ENCODE measurements at regions not wholly inside any gene's neighbourhood (a gene's known extent, or its start where the extent isn't known, plus 50 kb on each side); places are given as distances from the start of the nearest gene placed in this dataset.
A peak's percentile ranks its signal among the peaks of the same experiment; 100 is the strongest.
"Not testable (repeated sequence)": the region's sequence is repeated elsewhere in the genome, so short reads cannot be mapped to it uniquely, and the experiment has no call there.

DNA sequence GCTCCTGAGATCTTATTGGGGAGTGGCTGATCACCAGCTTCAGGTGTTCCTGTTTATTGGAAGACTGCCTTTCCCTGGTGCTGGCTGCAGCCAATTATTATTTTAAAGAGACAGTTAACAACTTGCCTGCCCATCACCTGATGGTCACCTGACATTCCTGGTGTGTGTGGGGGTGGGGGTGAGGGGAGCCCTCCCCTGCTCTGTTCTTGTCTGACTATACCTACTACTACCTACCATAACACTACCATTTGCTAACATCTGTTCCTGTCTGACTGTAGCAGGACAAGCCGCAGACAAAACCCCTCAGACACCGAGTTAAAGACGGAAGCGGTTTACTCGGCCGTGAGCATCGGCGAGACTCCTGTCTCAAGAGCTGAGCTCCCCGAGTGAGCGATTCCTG, 54.9 kb upstream of the NBPF3 start:
- DNase-seq (ENCODE audit: low spot score): no peak

DNA sequence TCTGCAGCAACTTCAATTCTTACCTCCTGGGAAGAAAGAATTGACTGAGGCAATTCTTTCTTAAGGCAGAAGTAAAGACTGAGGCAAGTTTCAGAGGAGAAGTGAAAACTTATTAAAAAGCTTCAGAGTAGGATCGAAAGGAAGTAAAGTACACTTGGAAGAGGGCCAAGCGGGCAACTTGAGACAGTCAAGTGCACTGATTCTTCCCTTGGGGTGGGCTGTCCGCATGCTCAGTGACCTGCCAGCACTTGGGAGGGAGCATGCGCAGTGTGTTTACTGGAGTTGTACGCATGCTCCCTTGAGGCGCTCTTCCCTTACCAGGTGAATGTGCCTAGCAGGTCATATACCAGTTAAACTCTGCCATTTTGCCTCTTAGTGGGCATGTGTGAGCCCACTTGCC, 55.3 kb upstream of the NBPF3 start:
- peak; percentile 83 for DNase-seq (ENCODE audit: low spot score)

DNA sequence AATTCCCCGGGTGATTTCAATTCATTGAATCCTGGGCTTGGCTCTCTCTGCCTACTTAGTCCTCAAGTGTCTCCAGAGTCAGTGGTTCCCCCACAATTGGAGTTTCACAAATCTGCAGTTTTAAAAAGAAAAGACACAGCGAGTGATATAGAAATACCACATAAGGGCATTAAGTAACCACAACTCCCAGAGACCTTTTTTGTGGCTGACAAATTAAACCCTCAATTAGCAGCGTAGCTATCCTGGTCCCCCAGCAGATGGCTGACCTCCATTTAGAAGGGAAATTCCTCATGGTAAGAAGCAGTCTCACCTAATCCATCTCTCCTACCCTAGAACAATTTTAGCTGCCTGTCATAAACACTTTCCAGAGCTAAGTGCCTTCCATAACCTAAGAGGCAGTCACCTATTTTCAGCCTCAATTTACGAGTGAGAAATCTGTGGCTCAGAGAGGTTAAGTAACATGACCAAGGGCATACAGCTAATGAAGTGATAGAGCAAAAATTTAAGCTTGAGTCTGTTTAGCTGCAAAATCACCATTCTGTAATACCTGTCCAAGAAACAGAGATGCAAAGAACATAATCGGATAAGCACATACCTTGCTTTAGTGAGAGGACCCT, 56.0 kb upstream of the NBPF3 start:
- DNase-seq (ENCODE audit: low spot score): no peak

DNA sequence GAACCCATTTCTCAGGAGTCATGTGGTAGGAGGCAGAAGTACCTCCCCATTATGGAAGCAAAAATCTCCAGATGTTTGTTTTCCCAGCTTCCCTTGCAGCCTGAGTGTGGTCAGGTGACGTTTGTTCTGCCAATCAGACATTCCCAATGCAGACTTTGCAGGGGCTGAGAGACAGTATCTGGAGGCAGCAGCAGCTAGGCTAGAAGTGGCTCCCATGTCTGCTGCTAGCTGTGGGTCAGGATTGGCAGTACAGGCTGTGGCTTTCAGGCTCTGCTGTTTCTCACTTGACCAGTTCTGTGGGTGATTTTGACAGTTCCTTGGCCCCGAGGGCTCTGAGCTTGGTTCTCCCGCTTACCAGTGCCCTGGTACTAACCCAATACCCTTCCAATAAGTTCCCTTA, 58.6 kb upstream of the NBPF3 start:
- no peak for DNase-seq (ENCODE audit: low spot score)

DNA sequence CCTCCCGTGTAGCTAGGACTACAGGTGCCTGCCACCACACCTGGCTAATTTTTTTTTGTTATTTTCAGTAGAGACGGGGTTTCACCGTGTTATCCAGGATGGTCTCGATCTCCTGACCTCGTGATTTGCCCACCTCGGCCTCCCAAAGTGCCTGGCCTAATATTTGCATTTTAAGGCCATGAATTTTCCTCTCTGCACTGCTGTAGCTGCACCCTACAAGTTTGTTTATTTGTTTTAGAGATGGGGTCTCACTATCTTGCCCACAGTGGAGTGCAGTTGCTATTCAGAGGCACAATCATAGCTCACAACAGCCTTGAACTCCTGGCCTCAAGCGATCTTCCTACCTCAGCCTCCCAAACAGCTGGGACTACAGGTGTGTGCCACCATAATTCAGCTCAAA, 59.8 kb upstream of the NBPF3 start:
- not testable (repeated sequence) for DNase-seq (ENCODE audit: low spot score)

DNA sequence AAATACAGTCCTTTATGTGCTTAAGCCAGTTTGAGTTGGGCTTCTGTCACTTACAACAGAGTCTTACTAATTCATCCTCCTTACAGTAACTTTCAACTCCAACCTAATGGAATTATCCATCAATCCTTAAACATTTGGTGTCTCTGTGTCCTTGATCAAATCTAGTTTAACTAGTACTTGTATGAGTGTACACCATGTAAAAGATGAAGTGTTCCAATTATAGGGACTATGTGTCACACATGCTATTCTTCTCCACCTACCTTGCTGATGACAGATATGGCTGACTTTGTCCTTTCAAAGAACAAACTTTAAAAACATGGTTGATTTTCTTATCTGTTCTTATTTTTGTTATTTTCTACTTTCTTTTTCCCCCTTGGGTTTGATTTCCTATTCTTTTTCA, 60.4 kb upstream of the NBPF3 start:
- DNase-seq (ENCODE audit: low spot score): no peak

DNA sequence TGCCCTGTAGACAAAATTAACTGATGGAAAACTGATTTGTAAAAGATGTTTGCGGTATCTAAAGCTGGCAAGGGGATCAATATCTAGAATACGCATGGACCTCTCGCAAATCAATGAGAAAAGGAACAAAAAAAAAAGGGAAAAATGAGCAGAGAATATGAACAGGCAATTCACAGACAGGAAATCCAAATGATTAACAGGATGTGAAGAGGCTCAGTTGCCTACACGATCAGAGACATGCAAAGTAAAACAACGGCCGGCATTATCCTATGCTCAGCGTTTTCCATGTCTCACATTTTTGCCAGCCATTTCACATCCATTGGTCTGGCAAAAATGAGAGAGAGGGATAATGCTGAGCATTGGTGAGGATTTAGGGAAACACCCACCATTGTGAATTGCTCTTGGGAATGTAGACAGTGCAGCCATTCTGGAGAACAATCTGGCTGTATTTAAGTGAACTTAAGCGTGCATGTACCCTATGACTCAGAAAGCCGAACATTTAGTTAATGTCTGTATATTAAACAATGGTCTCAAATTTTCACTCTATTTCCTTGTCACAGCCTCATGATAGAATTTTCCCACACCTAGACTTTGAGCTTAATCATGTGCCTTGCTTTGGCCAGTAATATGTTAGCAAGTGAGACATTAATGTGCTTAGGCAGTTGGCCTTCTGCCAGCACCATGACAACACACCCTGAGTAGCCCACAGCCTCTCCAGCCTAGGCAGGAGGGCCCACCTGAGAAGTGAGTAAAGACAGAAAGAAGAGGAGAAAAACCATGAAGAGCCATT, 61.0 kb upstream of the NBPF3 start:
- peak; percentile 69 for DNase-seq (ENCODE audit: low spot score)

DNA sequence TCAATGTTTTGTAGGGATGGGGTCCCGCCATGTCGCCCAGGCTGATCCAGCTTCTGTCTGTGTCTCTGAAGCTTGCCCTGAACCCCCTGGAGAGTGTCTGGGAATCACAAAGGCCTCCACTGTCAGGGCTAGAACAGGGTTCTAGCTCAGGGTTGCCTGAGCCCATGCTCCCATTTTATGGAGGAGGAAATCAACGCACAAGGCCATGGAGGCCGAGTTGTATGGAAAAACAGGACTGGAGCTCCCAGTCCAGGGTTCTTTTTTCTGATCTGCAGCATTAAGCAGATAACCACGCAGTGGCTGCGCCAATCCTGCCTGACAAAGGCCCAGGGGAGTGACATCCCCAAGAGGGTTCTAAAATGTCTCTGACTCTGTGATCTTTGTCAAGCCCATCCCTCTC, 67.6 kb upstream of the NBPF3 start:
- DNase-seq (ENCODE audit: low spot score): no peak

DNA sequence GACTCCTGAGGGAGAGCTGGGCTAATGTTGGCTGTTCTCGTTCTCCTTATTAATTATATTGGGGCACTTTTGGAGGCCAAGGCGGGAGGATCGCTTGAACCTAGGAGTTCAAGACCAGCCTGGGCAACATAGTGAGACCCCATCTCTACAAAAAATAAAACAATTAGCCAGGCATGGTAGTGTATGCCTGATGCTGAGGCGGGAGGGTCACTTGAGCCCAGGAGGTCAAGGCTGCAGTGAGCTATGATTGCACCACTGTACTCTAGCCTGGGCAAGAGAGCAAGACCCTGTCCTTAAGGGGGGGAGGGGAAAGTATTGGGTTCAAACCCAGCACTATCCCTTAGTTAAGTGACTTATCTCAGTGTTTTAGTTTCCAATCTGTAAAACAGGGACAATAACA, 70.0 kb upstream of the NBPF3 start:
- DNase-seq (ENCODE audit: low spot score): no peak

DNA sequence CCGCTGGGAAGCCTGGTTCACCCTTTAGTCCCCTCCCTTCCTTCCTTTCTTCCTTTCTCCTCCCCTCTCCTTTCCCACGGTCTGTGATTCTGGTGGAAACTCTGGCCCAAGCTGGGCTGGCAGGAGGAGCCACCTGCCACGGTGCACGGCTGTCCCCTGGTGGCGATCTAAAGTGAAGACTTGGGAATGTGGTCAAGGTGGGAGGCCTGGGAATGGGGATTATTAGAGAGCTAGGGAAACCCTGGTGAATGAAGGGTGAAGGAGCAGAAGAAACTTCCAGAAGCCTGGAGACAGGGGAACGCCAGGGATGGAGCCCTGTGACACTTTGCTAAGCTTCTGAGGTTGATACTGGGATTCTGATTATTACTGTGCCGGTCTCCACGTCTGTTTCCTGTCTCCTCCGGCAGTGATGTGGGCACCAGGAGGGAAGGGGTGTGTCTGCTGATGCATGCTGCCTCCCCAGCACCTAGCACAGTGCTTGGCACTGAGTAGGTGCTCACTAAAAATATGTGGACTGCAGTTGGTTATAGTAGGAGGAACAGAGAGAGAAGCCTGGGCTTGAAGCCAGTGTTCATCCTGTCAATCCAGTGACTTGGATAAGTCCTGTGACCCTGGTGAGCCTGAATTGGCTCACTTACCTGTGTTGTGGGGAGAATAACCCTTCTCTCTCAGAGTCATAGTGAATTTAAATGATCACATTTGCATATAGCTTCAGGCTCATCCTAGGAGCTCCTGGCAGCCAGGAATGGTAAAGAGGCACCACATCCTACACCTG, 71.2 kb upstream of the NBPF3 start:
- DNase-seq (ENCODE audit: low spot score): peak; percentile 73

DNA sequence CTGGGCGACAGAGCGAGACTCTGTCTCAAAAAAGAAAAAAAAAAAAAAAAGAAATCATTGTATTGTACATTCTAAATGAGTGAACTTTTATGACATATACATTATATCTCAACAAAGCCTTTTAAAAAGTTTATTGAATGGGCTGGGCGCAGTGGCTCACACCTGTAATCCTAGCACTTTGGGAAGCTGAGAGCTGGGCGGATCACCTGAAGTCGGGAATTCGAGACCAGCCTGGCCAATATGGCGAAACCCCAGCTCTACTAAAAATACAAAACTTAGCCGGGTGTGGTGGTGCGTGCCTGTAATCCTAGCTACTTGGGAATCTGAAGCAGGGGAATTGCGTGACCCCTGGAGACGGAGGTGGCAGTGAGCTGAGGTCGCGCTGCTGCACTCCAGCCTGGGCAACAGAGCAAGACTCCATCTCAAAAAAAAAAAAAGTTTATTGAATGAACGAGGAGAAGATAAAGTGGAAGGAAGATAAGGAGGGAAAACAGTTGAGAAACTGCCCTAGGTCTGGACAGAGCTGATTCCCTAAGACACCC, 71.9 kb upstream of the NBPF3 start:
- DNase-seq (ENCODE audit: low spot score): not testable (repeated sequence)

DNA sequence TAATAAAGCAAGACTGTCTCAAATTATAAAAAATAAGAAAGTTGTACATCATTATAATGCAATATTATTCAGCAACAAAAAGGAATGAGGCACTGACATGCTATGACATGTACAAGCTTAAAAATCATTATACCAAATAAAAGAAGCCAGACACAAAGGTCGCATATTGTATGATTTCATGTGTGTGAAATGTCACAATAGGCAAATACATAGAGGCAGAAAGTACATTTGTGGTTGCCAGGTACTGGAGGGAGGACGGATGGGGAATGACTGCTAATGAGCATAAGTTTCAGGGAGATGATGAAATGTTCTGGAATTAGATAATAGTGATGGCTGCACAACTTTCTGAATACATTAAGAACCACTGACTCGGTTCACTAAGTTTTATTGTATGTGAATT, 73.6 kb upstream of the NBPF3 start:
- DNase-seq (ENCODE audit: low spot score): no peak

DNA sequence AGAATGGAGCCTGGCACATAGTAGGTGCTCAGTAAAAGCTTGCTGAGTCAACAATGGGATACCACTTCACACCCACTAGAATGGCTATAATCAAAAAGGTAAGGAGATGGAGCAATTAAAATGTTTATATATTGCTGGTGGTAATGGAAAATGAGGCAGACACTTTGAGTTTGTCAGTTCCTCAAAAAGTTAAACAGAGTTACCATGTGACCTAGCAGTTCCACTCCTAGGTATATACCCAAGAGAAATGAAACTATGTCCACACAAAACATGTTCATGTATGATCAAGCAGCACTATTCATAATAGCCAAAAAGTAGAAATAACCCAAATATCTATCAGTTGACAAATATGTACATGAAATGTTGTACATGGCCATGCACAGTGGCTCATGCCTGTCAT, 74.8 kb upstream of the ECE1 start:
- no peak for DNase-seq (ENCODE audit: low spot score)

DNA sequence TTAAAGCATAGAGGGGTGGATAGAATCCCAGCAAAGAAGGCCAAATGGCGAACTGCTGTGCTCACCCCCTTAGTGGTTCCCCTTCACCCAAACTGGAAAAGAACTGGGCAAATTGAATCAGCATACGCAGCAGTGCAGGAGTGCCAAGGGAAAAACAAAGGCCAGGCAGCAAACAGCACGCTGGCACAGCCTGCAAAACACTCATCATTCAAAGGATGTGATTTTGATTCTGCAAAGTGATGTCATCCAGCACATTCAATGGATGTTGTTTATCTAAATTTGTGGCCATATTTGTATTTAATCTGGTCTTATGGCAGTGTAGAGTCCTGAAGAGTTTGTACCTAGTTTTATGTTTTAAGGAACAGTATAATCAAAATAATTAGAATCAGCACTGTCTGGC, 71.8 kb upstream of the ECE1 start:
- DNase-seq (ENCODE audit: low spot score): no peak

DNA sequence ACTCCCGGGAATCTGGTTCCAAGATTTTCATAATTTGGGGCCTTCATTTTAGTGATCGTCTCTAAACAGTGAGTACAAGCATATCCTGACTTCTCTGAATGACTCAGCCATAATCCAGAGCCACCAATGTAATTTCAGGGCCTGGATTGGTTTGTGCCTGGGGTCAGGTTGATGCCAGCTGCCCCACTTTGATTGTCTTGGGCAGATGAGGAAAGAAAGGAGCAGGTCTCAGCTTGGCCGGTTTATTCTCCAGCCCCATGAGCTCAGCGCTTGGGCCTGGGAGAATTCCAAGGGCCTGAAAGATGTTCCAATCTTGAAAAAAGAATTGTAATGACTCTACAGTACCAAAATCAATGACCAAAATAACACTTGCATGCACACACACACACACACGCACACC, 71.2 kb upstream of the ECE1 start:
- DNase-seq (ENCODE audit: low spot score): no peak

DNA sequence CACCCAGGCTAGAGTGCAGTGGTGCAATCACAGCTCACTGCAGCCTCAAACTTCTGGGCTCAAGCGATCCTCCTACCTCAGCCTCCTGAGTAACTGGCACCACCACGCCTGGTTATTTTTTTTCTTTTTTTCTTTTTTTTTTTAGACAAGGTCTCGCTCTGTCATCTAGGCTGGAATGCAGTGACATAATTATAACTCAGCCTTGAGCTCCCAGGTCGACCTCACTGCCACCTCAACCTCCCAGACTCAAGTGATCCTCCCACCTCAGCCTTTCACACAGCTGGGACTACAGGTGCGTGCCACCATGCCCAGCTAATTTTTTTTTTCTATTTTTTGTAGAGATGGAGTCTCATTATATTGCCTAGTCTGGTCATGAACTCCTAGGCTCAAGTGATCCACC, 66.9 kb upstream of the ECE1 start:
- no peak for DNase-seq (ENCODE audit: low spot score)

DNA sequence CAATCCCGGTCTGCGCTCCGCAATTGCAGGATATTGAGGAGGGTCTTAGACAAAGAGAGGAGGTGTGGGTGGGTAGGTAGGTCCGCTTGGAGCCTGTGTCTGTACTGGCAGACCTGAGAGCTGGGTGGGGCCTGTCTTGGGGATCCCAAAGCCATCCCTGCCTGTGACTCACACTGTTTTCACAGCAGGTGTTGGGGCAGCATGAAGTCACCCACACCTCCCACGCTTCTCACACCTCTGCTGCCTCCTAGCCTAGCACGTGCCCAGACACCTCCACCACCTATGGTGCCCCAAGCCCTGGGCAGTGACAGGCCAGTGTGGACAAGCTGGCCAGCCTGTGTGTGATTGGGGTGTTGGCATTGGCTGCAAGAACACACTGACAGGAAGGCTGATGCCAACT, 65.7 kb upstream of the ECE1 start:
- no peak for DNase-seq (ENCODE audit: low spot score)

DNA sequence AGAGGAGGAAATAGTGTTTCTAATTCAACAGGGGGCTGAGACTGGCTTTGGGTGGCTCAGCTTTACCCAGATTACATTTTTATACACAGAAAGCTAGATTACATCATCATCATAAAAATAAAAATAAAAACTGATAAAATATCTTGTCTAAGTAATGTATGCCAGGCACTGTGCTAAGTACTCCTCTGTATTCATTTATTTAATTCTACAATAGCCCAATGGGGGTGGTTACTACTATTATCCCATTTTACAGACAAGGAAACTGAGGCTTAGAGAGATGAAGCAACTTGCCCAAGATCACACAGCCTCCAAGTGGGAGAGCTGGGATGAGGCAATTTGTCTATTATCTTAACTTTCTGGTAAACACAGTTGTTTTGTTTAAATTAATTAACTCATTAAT, 62.3 kb upstream of the ECE1 start:
- no peak for DNase-seq (ENCODE audit: low spot score)

DNA sequence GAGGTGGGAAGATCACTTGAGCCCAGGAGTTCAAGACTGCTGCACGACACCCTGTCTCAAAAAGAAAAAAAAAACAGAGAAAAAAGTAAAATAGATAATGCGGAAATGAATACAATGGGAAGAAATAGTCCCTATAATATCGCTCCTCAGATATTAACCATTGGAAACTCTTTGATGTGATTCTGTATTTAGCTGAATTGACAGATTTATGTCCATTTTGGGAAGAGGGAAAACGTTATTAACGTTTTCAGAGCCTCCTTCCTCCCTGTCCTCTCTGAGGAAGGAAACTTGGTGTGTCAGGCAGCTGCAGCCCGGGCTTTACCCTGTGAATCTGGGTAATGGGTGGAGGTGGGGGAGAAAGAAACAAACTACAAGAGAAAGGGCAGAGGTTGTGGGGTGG, 61.6 kb upstream of the ECE1 start:
- DNase-seq (ENCODE audit: low spot score): no peak

DNA sequence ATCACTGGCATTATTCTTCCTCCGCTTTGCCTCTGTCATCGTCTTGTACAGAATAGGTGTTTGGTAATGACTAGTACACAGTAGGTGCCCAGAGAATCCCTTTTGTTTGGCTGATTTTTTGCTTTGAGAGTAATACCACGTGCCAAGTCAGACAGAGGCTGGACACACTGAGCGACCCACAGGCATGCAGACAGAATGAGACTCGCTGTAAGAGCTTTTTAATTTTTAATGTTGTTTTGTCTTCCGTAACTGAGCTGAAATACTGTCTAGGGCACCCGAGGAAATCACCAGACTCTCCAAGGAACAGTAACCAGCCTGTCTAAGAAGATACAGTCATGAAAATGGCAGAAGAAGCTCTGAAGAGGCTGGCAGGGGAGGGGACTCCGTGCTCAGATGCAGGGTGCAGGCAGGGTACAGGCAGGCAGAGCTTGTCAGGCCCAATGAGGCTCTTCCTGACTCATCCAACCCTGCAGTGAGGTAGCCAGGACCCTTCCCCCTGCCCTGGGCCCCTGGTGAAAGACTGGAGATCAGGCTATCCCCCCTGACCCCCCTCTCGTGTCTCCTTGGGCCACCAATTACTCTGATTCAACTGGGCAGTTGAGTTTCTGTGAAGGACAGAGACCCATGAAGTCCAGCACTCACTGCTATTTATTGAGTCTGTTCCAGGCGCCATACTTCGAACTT, 60.1 kb upstream of the ECE1 start:
- DNase-seq (ENCODE audit: low spot score): no peak

DNA sequence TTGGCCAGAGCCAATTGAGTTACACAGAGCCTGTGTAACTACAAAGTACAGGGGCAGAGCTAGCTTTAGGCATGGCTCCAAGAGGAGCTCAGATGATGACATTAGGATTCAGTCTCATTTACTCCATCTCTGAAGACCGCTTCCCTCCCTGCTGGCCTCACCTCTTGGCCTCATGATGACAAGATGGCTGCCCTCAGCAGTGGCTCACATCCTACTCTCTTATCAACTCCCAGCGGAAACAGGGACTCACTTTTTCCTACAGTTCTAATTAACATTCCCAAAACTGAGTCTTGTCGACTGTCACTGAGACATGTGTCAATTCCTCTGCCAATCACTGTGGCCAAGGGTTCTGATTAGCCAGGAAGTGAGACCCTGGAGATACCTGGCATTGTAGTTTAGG, 59.4 kb upstream of the ECE1 start:
- DNase-seq (ENCODE audit: low spot score): no peak

DNA sequence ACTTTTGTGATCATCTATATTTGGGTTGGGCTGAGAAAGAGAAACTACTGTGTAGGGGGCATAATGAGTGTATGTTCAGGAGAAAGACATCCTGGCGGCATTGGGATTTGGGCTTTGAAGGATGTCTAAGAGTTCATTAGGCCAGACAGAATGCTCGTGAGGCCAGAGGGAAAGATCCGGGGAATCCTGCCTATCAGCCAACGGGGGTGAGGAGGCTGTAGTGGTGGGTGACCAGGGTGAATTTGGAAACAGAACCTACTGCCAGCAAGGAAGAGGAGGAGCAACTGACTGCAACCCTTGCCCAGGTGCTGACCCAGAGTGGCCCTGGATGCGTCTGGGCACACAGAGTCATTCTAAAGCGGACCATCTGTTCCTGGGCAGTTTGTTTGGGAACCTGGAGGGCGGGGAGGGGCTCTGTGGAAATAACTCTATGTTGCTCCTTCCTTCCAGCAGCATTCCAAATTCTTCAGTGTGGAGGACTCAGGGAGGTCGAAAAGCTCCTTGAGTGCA, 56.9 kb upstream of the ECE1 start:
- DNase-seq (ENCODE audit: low spot score): no peak
